DOHH2 (cell line): ENCODE measurements at regions not wholly inside any gene's neighbourhood (a gene's known extent, or its start where the extent isn't known, plus 50 kb on each side); places are given as distances from the start of the nearest gene placed in this dataset.

Experiments used
- H3F3A ChIP-seq: fragments of 200-600 bp; sonication (generic), shearing (Covaris generic); 2 replicates; pipeline ENCODE4 v1.6.0; 2016; ENCODE audit warnings: antibody characterized with exemption, mild to moderate bottlenecking; ENCODE audit not compliant: control insufficient read depth, insufficient read depth
- H3K27ac ChIP-seq: fragments of 200-600 bp; sonication (generic); 2 replicates; pipeline ENCODE4 v1.5.1; 2014; ENCODE audit warnings: low read depth, mild to moderate bottlenecking, low read length, moderate library complexity
- H3K27me3 ChIP-seq: fragments of 200-600 bp; sonication (generic); 2 replicates; pipeline ENCODE4 v1.6.1; 2014; ENCODE audit warnings: mild to moderate bottlenecking, low read length, mixed read lengths; ENCODE audit not compliant: control insufficient read depth
- H3K36me3 ChIP-seq: fragments of 200-600 bp; sonication (generic); 2 replicates; pipeline ENCODE4 v1.6.1; 2014; ENCODE audit warnings: mild to moderate bottlenecking, low read length, moderate library complexity, mixed read lengths; ENCODE audit not compliant: control insufficient read depth
- H3K4me1 ChIP-seq: fragments of 200-600 bp; sonication (generic); 2 replicates; pipeline ENCODE4 v1.6.1; 2014; ENCODE audit warnings: mild to moderate bottlenecking, low read length, mixed read lengths; ENCODE audit not compliant: control insufficient read depth
- H3K4me2 ChIP-seq: fragments of 200-600 bp; sonication (generic); 2 replicates; pipeline ENCODE4 v1.6.0; 2014; ENCODE audit warnings: mild to moderate bottlenecking, low read length, moderate library complexity
- H3K4me3 ChIP-seq: fragments of 200-600 bp; sonication (generic); 2 replicates; pipeline ENCODE4 v1.5.1; 2014; ENCODE audit warnings: mild to moderate bottlenecking, low read length, mixed read lengths
- H3K79me2 ChIP-seq: fragments of 200-600 bp; sonication (generic); 2 replicates; pipeline ENCODE4 v1.6.1; 2014; ENCODE audit warnings: mild to moderate bottlenecking, low read length, mixed read lengths; ENCODE audit not compliant: control insufficient read depth
- H3K9me2 ChIP-seq: fragments of 200-600 bp; sonication (generic); replicated peaks from 2 replicates; pipeline ENCODE4 v1.6.1; 2014; ENCODE audit warnings: mild to moderate bottlenecking, low read length, mixed read lengths; ENCODE audit not compliant: control insufficient read depth
- H3K9me3 ChIP-seq: fragments of 200-600 bp; sonication (generic); 2 replicates; pipeline ENCODE4 v1.6.1; 2014; ENCODE audit warnings: antibody characterized with exemption, low read length, mixed read lengths; ENCODE audit not compliant: control insufficient read depth, insufficient read depth
- H4K20me1 ChIP-seq: fragments of 200-600 bp; sonication (generic); 2 replicates; pipeline ENCODE4 v1.6.0; 2014; ENCODE audit warnings: low read depth, mild to moderate bottlenecking, antibody characterized with exemption, low read length, moderate library complexity; ENCODE audit not compliant: control insufficient read depth, insufficient read depth
- EZH2phosphoT487 ChIP-seq: fragments of 200-600 bp; sonication (generic); IDR thresholded peaks from 2 replicates; pipeline ENCODE4 v1.6.1; 2017; ENCODE audit warnings: borderline replicate concordance, mild to moderate bottlenecking, antibody characterized with exemption, low read length, moderate library complexity, mixed read lengths
- TF ChIP-seq, protein P1 (sequence below): fragments of 200-600 bp; sonication (generic); IDR thresholded peaks from one replicate; pipeline ENCODE4 v1.5.1; 2014; ENCODE audit warnings: antibody characterized with exemption, mild to moderate bottlenecking, low read depth, low read length; ENCODE audit not compliant: poor library complexity, severe bottlenecking

DNA sequence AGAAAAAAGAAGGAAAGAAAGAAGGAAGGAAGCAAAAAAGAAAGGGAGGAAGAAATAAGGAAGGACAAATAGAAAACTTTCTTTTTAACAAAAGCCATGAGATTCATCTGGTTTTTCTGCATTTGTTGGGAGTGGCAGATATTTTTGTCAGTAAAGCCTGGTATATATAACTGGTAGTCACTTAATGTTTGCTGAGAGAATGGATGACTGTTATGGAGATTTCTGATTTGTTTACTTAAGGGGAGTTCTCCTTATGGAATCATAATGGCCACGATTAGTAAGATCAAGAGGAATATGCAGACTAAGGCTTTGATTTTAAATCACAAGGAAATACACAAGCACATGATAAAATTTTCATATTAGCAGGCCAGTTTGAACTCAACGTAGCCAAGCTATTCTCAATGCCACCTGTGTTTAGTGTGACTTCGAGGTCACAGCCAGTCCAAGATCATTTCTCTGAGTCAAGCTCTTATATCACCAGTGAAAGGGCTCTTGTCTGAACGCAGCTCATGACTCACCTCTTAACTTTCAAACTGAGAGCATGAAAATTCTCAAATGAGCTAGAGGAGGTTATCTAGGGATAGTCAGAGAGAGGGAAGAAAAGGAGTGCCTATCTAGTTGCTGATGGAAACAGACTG lies 445.1 kb upstream of the ZMIZ1 start:
- no peak overlapping the region for H3K4me2 ChIP-seq
- H3K36me3 ChIP-seq = no peaks in the 10 kb centered on the region
- no peaks in the 10 kb centered on the region for H4K20me1 ChIP-seq
- H3K9me2 ChIP-seq = no peaks in the 10 kb centered on the region
- H3K79me2 ChIP-seq = no peaks in the 10 kb centered on the region
- peaks cover 24% of the 10 kb centered on the region for H3K27me3 ChIP-seq
- H3K4me1 ChIP-seq = no peaks in the 10 kb centered on the region
- no peak overlapping the region for H3K27ac ChIP-seq
- H3K9me3 ChIP-seq = no peaks in the 10 kb centered on the region
- no peak overlapping the region for H3K4me3 ChIP-seq
- TF ChIP-seq EZH2phosphoT487 = no peak
- TF ChIP-seq, protein P1, sequence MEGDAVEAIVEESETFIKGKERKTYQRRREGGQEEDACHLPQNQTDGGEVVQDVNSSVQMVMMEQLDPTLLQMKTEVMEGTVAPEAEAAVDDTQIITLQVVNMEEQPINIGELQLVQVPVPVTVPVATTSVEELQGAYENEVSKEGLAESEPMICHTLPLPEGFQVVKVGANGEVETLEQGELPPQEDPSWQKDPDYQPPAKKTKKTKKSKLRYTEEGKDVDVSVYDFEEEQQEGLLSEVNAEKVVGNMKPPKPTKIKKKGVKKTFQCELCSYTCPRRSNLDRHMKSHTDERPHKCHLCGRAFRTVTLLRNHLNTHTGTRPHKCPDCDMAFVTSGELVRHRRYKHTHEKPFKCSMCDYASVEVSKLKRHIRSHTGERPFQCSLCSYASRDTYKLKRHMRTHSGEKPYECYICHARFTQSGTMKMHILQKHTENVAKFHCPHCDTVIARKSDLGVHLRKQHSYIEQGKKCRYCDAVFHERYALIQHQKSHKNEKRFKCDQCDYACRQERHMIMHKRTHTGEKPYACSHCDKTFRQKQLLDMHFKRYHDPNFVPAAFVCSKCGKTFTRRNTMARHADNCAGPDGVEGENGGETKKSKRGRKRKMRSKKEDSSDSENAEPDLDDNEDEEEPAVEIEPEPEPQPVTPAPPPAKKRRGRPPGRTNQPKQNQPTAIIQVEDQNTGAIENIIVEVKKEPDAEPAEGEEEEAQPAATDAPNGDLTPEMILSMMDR = no peak
- H3F3A ChIP-seq = no peaks in the 10 kb centered on the region

DNA sequence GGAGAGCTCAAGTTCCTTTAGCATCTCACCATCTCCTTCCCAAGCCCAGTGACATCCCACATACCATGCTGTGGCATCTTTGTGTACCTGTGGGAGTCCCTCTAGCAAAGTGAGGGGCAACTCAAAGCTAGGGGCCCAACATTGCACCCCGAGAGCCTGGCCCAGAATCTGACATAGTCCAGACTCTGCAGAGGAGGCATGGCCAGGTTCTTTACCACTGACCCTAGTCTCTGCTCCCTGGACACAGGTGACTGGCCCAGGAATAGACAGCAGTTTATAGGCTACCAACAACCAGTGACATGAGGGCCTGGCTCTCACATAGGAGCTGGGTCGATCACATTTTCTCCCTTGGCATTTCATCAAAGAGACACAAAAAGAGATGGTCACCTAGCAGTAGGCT lies 444.0 kb upstream of the ZMIZ1 start:
- TF ChIP-seq EZH2phosphoT487 = no peak

DNA sequence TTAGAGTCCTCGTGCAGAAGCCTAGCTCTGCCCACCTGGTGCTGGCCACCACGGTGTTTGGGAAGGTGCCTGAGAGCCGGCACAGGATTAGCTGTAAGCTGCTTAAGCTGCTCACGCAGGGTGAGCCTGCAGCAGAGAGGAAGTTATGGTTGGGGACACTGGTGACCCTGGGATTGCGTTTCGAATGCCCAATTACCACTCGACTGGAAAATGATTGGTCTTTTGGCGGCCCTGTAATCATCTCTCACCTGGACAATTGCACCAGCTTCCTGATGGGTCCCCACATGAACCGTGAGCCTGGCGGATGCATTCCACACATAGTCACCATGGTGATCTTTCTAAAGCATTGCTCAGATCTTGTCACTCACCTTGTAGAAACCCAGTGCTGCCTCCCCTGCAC lies 442.3 kb upstream of the ZMIZ1 start:
- Histone ChIP-seq H3K36me3 (no peaks in the 10 kb centered on the region), H3K9me3 (no peaks in the 10 kb centered on the region), H3F3A (no peaks in the 10 kb centered on the region), H3K4me2 (no peak overlapping the region), H3K4me1 (no peaks in the 10 kb centered on the region), H3K79me2 (no peaks in the 10 kb centered on the region), H3K27ac (no peak overlapping the region), H3K9me2 (no peaks in the 10 kb centered on the region), H3K4me3 (no peak overlapping the region), H3K27me3 (peaks cover 19% of the 10 kb centered on the region), H4K20me1 (no peaks in the 10 kb centered on the region)
- no peak for TF ChIP-seq EZH2phosphoT487
- TF ChIP-seq, protein P1 = no peak

More for the DNA sequence above, 444.0 kb upstream of the ZMIZ1 start:
- Histone ChIP-seq H3K27me3 (peaks cover 24% of the 10 kb centered on the region), H3K4me3 (no peak overlapping the region), H3K9me2 (no peaks in the 10 kb centered on the region), H3K4me1 (no peaks in the 10 kb centered on the region), H3K79me2 (no peaks in the 10 kb centered on the region), H3K4me2 (no peak overlapping the region), H3K9me3 (no peaks in the 10 kb centered on the region), H3K36me3 (no peaks in the 10 kb centered on the region), H4K20me1 (no peaks in the 10 kb centered on the region), H3F3A (no peaks in the 10 kb centered on the region), H3K27ac (no peak overlapping the region)

DNA sequence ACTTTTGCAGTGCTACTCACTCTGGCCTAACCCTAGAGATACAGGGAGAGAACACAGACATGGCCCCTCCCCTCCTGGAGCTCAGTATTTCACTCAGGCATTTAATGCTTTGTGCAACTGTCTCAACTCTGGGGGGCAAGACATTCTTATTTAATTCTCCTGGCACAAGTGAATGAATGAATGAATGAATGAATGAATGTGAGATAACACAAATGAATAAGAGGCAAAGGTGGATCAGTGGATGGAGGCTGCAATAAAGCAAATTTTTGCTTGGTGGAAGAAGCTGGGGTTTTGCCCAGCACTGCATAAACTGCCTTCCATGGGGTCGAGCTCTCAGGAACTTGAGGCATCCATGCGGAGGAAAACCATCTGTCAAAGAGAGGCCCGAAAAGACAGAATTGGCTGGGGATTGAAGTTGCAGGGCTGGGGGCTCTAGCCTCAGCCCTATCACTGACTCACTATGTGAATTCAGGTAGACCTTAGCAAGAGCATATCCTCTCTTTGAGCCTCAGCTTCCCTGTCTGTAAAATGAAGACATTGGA lies 441.4 kb upstream of the ZMIZ1 start:
- Histone ChIP-seq H3K36me3 (no peaks in the 10 kb centered on the region), H3K27ac (no peak overlapping the region), H3K79me2 (no peaks in the 10 kb centered on the region), H4K20me1 (no peaks in the 10 kb centered on the region), H3K27me3 (peaks cover 17% of the 10 kb centered on the region), H3F3A (no peaks in the 10 kb centered on the region), H3K9me2 (no peaks in the 10 kb centered on the region), H3K4me2 (no peak overlapping the region), H3K4me3 (no peak overlapping the region), H3K9me3 (no peaks in the 10 kb centered on the region), H3K4me1 (no peaks in the 10 kb centered on the region)
- no peak for TF ChIP-seq EZH2phosphoT487
- TF ChIP-seq, protein P1 = no peak
